ENCODE measurements at regions not wholly inside any gene's neighbourhood (a gene's known extent, or its start where the extent isn't known, plus 50 kb on each side); places are given as distances from the start of the nearest gene placed in this dataset.

GRCh38 chr9:117787746-117788145, 83.5 kb downstream of the TLR4 start:
- TF ChIP-seq ZFP3 (CRISPR knock-in tag; IDR thresholded peaks at IDR 0.05): no peak
- TF ChIP-seq OSR1 (CRISPR knock-in tag; IDR thresholded peaks at IDR 0.05): no peak
- TF ChIP-seq ZNF565 (CRISPR knock-in tag; conservative IDR thresholded peaks at IDR 0.05; ENCODE audit: low read depth): no peak
- no peak for TF ChIP-seq ISL1 (CRISPR knock-in tag; IDR thresholded peaks at IDR 0.05)
- TF ChIP-seq BACH2 (CRISPR knock-in tag; IDR thresholded peaks at IDR 0.05; ENCODE audit: borderline replicate concordance): no peak
- no peak for TF ChIP-seq RARB (CRISPR knock-in tag; IDR thresholded peaks at IDR 0.05)
- no peak for TF ChIP-seq ZNF70 (CRISPR knock-in tag; IDR thresholded peaks at IDR 0.05)
- TF ChIP-seq GLIS3 (CRISPR knock-in tag; IDR thresholded peaks at IDR 0.05): no peak
- no peak for TF ChIP-seq ZFP30 (CRISPR knock-in tag; IDR thresholded peaks at IDR 0.05)
